ENCODE measurements at regions not wholly inside any gene's neighbourhood (a gene's known extent, or its start where the extent isn't known, plus 50 kb on each side); places are given as distances from the start of the nearest gene placed in this dataset.

DNA sequence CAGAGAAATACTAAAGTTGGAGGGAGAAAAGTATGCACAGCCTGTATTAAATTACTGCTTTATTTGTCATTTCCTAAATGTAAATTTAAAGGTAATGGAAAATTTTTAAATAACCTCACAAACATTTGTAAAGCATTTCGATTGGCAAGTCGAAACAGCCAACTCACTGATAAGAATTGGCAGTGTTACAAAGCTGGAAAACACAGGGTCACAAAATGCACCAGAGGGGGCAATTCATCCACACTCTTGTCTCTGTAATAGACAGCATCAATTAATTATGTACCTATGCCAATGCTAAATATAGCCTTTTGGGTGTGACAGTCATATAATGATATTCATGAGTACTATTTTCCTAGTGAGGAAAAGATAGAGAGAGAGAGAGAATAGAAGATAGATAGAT, 140.6 kb upstream of the PRLR start:
- TF ChIP-seq, protein P1, sequence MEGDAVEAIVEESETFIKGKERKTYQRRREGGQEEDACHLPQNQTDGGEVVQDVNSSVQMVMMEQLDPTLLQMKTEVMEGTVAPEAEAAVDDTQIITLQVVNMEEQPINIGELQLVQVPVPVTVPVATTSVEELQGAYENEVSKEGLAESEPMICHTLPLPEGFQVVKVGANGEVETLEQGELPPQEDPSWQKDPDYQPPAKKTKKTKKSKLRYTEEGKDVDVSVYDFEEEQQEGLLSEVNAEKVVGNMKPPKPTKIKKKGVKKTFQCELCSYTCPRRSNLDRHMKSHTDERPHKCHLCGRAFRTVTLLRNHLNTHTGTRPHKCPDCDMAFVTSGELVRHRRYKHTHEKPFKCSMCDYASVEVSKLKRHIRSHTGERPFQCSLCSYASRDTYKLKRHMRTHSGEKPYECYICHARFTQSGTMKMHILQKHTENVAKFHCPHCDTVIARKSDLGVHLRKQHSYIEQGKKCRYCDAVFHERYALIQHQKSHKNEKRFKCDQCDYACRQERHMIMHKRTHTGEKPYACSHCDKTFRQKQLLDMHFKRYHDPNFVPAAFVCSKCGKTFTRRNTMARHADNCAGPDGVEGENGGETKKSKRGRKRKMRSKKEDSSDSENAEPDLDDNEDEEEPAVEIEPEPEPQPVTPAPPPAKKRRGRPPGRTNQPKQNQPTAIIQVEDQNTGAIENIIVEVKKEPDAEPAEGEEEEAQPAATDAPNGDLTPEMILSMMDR (IDR thresholded peaks at IDR 0.05; ENCODE audit: low read length): no peak
- no peak for TF ChIP-seq EZH2 (optimal IDR thresholded peaks at IDR 0.05; ENCODE audit: low read depth, low read length)
